Neural cell (in vitro differentiated cells): ENCODE measurements at regions not wholly inside any gene's neighbourhood (a gene's known extent, or its start where the extent isn't known, plus 50 kb on each side); places are given as distances from the start of the nearest gene placed in this dataset.

ENCODE experiments used
- H2AFZ ChIP-seq: fragments of 200-600, 300-800 bp; sonication (generic), shearing (Covaris generic); 2 replicates; pipeline ENCODE4 v1.6.0; 2014; ENCODE audit warnings: low read depth, mild to moderate bottlenecking, antibody characterized with exemption, low read length, moderate library complexity
- H3F3A ChIP-seq: fragments of 200-600 bp; shearing (Covaris generic); 2 replicates; pipeline ENCODE4 v1.6.1; 2016; ENCODE audit warnings: mild to moderate bottlenecking, moderate library complexity, mixed read lengths, antibody characterized with exemption, low read length; ENCODE audit not compliant: insufficient read depth, poor library complexity, severe bottlenecking
- H3K27ac ChIP-seq: fragments of 200-600, 300-800 bp; sonication (generic), shearing (Covaris generic); 2 replicates; pipeline ENCODE4 v1.5.1; 2014; ENCODE audit warnings: mild to moderate bottlenecking, low read length, moderate library complexity
- H3K27me3 ChIP-seq: fragments of 300-800, 200-600 bp; sonication (generic), shearing (Covaris generic); 2 replicates; pipeline ENCODE4 v1.6.0; 2014; ENCODE audit warnings: mild to moderate bottlenecking, low read depth, low read length, moderate library complexity; ENCODE audit not compliant: insufficient read depth
- H3K36me3 ChIP-seq: fragments of 300-800, 200-600 bp; sonication (generic), shearing (Covaris generic); 2 replicates; pipeline ENCODE4 v1.5.1; 2014; ENCODE audit warnings: mild to moderate bottlenecking, antibody characterized with exemption, low read length, moderate library complexity; ENCODE audit not compliant: insufficient read depth
- H3K4me2 ChIP-seq: fragments of 300-800, 200-600 bp; sonication (generic), shearing (Covaris generic); 2 replicates; pipeline ENCODE4 v1.6.0; 2014; ENCODE audit warnings: mild to moderate bottlenecking, low read length
- H3K4me3 ChIP-seq: fragments of 300-800, 200-600 bp; sonication (generic), shearing (Covaris generic); 2 replicates; pipeline ENCODE4 v1.5.1; 2014; ENCODE audit warnings: mild to moderate bottlenecking, low read length, moderate library complexity
- H3K79me2 ChIP-seq: fragments of 200-600 bp; shearing (Covaris generic); replicated peaks from 2 replicates; pipeline ENCODE4 v1.6.0; 2014; ENCODE audit warnings: mild to moderate bottlenecking, low read length, moderate library complexity; ENCODE audit not compliant: insufficient read depth
- H3K9ac ChIP-seq: fragments of 300-800, 200-600 bp; sonication (generic), shearing (Covaris generic); 2 replicates; pipeline ENCODE4 v1.6.1; 2016; ENCODE audit warnings: mild to moderate bottlenecking, low read length, mixed read lengths
- H3K9me2 ChIP-seq: fragments of 200-600 bp; shearing (Covaris generic); 2 replicates; pipeline ENCODE4 v1.6.1; 2016; ENCODE audit warnings: mild to moderate bottlenecking, low read length, mixed read lengths; ENCODE audit not compliant: insufficient read depth
- H3K9me3 ChIP-seq: fragments of 200-600, 300-800 bp; sonication (generic), shearing (Covaris generic); 2 replicates; pipeline ENCODE4 v1.6.1; 2016; ENCODE audit warnings: mild to moderate bottlenecking, mixed run types, low read length, moderate library complexity, mixed read lengths
- H4K20me1 ChIP-seq: fragments of 200-600 bp; shearing (Covaris generic); 2 replicates; pipeline ENCODE4 v1.6.1; 2016; ENCODE audit warnings: mild to moderate bottlenecking, mixed run types; ENCODE audit not compliant: insufficient read depth
- EP300 ChIP-seq: fragments of 450-650 bp; conservative IDR thresholded peaks from 2 replicates; pipeline ENCODE4 v1.6.1; 2014; ENCODE audit warnings: antibody characterized with exemption, mild to moderate bottlenecking, moderate library complexity; ENCODE audit not compliant: poor library complexity, severe bottlenecking
- EZH2 ChIP-seq: fragments of 200-600, 300-800 bp; shearing (Covaris generic), sonication (generic); IDR thresholded peaks from 2 replicates; pipeline ENCODE4 v1.6.1; 2014; ENCODE audit warnings: antibody characterized with exemption, low read length, borderline replicate concordance, mild to moderate bottlenecking; ENCODE audit not compliant: insufficient read depth, poor library complexity, severe bottlenecking
- MXI1 ChIP-seq: fragments of 450-650 bp; conservative IDR thresholded peaks from 2 replicates; pipeline ENCODE4 v1.6.1; 2014; ENCODE audit warnings: antibody characterized with exemption, mild to moderate bottlenecking; ENCODE audit not compliant: poor library complexity, severe bottlenecking
- POLR2AphosphoS5 ChIP-seq: IDR thresholded peaks from 2 replicates; pipeline ENCODE4 v1.6.1; 2012
- RAD21 ChIP-seq: fragments of 450-650 bp; conservative IDR thresholded peaks from 2 replicates; pipeline ENCODE4 v1.6.1; 2014; ENCODE audit warnings: antibody characterized with exemption, mild to moderate bottlenecking, moderate library complexity
- SMC3 ChIP-seq: fragments of 450-650 bp; conservative IDR thresholded peaks from 2 replicates; pipeline ENCODE4 v1.6.1; 2014; ENCODE audit warnings: antibody characterized with exemption, mild to moderate bottlenecking, moderate library complexity; ENCODE audit not compliant: poor library complexity
- TAF1 ChIP-seq: IDR thresholded peaks from 2 replicates; pipeline ENCODE4 v1.6.1; 2012; ENCODE audit warnings: low read depth
- TF ChIP-seq, protein P1 (sequence below): IDR thresholded peaks from 2 replicates; pipeline ENCODE4 v1.6.1; 2012; ENCODE audit warnings: borderline replicate concordance
- TF ChIP-seq, protein P2 (sequence below): fragments of 450-650 bp; IDR thresholded peaks from 2 replicates; pipeline ENCODE4 v1.5.1; 2014; ENCODE audit warnings: antibody characterized with exemption, mild to moderate bottlenecking, moderate library complexity; ENCODE audit not compliant: poor library complexity, severe bottlenecking

DNA sequence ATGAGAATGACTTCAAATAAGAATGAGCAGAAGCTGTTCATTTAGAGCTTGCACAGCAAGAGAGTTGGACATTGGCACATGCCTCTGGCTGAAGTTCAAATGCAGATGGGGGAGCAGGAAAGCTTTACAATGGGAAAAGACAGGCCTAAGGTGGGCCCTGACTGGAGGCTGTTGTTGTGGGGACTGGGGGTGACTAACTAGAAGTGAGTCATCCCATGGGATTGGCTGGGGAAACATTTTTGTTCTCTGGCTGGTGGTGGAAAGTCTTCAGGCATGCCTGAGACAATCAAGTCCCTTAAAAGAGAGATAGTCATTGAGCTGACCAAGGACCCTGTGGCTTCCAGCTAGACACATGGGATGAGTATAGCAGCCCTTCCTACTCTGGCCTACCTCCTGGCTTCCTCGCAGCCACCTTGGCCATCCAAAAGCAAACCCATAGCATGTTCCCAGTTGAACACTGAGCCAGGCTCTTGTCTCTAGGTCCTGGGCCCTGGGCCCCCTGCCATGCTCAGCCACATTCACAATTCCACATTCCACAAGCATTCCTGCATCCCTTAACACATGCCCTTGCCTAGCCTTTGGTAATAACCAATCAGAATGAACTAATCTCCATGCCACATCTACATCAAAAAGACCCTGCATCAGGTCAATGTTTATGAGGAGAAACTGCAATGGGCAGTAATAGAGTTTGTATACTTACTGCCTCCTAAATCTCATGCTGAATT lies 873.4 kb downstream of the NLGN4Y start:
- H3K36me3 ChIP-seq, result no peaks in the 10 kb centered on the region
- H3K4me3 ChIP-seq, result no peak overlapping the region
- H3K9me3 ChIP-seq, result no peaks in the 10 kb centered on the region
- TF ChIP-seq POLR2AphosphoS5 (no peak), MXI1 (no peak), SMC3 (no peak), EZH2 (no peak), RAD21 (no peak), EP300 (no peak), TAF1 (no peak)
- TF ChIP-seq, protein P1, sequence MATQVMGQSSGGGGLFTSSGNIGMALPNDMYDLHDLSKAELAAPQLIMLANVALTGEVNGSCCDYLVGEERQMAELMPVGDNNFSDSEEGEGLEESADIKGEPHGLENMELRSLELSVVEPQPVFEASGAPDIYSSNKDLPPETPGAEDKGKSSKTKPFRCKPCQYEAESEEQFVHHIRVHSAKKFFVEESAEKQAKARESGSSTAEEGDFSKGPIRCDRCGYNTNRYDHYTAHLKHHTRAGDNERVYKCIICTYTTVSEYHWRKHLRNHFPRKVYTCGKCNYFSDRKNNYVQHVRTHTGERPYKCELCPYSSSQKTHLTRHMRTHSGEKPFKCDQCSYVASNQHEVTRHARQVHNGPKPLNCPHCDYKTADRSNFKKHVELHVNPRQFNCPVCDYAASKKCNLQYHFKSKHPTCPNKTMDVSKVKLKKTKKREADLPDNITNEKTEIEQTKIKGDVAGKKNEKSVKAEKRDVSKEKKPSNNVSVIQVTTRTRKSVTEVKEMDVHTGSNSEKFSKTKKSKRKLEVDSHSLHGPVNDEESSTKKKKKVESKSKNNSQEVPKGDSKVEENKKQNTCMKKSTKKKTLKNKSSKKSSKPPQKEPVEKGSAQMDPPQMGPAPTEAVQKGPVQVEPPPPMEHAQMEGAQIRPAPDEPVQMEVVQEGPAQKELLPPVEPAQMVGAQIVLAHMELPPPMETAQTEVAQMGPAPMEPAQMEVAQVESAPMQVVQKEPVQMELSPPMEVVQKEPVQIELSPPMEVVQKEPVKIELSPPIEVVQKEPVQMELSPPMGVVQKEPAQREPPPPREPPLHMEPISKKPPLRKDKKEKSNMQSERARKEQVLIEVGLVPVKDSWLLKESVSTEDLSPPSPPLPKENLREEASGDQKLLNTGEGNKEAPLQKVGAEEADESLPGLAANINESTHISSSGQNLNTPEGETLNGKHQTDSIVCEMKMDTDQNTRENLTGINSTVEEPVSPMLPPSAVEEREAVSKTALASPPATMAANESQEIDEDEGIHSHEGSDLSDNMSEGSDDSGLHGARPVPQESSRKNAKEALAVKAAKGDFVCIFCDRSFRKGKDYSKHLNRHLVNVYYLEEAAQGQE, result no peak
- TF ChIP-seq, protein P2, sequence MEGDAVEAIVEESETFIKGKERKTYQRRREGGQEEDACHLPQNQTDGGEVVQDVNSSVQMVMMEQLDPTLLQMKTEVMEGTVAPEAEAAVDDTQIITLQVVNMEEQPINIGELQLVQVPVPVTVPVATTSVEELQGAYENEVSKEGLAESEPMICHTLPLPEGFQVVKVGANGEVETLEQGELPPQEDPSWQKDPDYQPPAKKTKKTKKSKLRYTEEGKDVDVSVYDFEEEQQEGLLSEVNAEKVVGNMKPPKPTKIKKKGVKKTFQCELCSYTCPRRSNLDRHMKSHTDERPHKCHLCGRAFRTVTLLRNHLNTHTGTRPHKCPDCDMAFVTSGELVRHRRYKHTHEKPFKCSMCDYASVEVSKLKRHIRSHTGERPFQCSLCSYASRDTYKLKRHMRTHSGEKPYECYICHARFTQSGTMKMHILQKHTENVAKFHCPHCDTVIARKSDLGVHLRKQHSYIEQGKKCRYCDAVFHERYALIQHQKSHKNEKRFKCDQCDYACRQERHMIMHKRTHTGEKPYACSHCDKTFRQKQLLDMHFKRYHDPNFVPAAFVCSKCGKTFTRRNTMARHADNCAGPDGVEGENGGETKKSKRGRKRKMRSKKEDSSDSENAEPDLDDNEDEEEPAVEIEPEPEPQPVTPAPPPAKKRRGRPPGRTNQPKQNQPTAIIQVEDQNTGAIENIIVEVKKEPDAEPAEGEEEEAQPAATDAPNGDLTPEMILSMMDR, result no peak
- H3K27me3 ChIP-seq, result no peaks in the 10 kb centered on the region
- no peak overlapping the region for H3K27ac ChIP-seq
- H3K4me2 ChIP-seq, result no peak overlapping the region
- no peak overlapping the region for H2AFZ ChIP-seq
- no peaks in the 10 kb centered on the region for H3F3A ChIP-seq
- no peak overlapping the region for H3K9ac ChIP-seq
- H3K9me2 ChIP-seq, result no peaks in the 10 kb centered on the region
- H4K20me1 ChIP-seq, result no peaks in the 10 kb centered on the region
- H3K79me2 ChIP-seq, result no peaks in the 10 kb centered on the region

DNA sequence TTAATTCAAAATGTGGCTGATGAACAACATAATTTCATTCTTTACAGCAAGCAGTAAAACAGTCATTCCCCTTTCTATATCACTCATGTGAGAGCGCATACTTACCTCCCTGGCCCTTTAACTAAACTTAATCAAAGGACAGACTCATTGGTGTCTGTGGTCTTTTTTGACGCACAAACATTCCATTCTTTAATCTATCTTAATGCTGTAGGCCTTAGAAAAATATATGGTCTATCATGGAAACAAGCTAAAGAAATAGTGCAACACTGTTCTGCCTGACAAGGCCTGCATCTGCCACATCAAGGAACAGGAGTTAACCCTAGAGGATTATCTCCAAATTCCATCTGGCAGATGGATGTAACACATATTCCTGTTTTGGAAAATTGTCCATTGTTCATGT lies 878.1 kb downstream of the NLGN4Y start:
- no peak overlapping the region for H3K4me3 ChIP-seq

More for the DNA sequence above, 878.1 kb downstream of the NLGN4Y start:
- Histone ChIP-seq H3F3A (no peaks in the 10 kb centered on the region), H4K20me1 (no peaks in the 10 kb centered on the region), H3K4me2 (no peak overlapping the region), H3K36me3 (no peaks in the 10 kb centered on the region), H3K9ac (no peak overlapping the region), H3K9me2 (no peaks in the 10 kb centered on the region), H2AFZ (no peak overlapping the region), H3K27me3 (no peaks in the 10 kb centered on the region), H3K79me2 (no peaks in the 10 kb centered on the region), H3K9me3 (no peaks in the 10 kb centered on the region), H3K27ac (no peak overlapping the region)
- TF ChIP-seq EP300, result no peak
- TF ChIP-seq, protein P2, result no peak
- TF ChIP-seq RAD21, result no peak
- no peak for TF ChIP-seq TAF1
- no peak for TF ChIP-seq EZH2
- TF ChIP-seq, protein P1, result no peak
- TF ChIP-seq SMC3, result no peak
- TF ChIP-seq POLR2AphosphoS5, result no peak
- no peak for TF ChIP-seq MXI1
